Spleen (tissue), 7 donors: ENCODE measurements at regions not wholly inside any gene's neighbourhood (a gene's known extent, or its start where the extent isn't known, plus 50 kb on each side); places are given as distances from the start of the nearest gene placed in this dataset.

Experiments used
- CTCF ChIP-seq, 11 experiments: fragments of 200-600 bp in 7 of 11; fragments of 450-650 bp in 4 of 11; sonication (generic) in 4 of 11; IDR thresholded peaks in 8 of 11; conservative IDR thresholded peaks in 3 of 11; 1 replicate in 7 of 11; 2 replicates in 4 of 11; pipeline versions ENCODE4 v1.4.0 to v1.8.0; 2016 to 2021; ENCODE audit warnings: antibody characterized with exemption in 11 of 11, inconsistent platforms in 4 of 11, mild to moderate bottlenecking in 1 of 11
- POLR2A ChIP-seq, 3 donors: fragments of 450-650 bp; IDR thresholded peaks; one replicate each; pipeline ENCODE4 v1.5.1; 2017; ENCODE audit warnings: antibody characterized with exemption in 3 of 3, mild to moderate bottlenecking in 1 of 3
- POLR2AphosphoS5 ChIP-seq, 3 donors: sonication (generic); formaldehyde crosslinking; IDR thresholded peaks; one replicate each; pipeline ENCODE4 v1.5.1; 2017; ENCODE audit warnings: antibody characterized with exemption in 3 of 3
- donor health status: DM: no; HTN: no; CAD: no; lungs with moderate emphysema.
- donor health status: DM: no; HTN: no; CAD: no.
- donor health status: DM: no; HTN: no; CAD: no.

GRCh38 chr13:90205911-90206310, 1141.6 kb upstream of the MIR17HG start:
- TF ChIP-seq POLR2A (IDR thresholded peaks at IDR 0.05) (no peak), POLR2AphosphoS5 (IDR thresholded peaks at IDR 0.05) (no peak), CTCF (IDR thresholded peaks at IDR 0.05 in 8 of 11, conservative IDR thresholded peaks at IDR 0.05 in 3 of 11) (no peak)
